T-helper 2 cell (primary cell): ENCODE measurements at regions not wholly inside any gene's neighbourhood (a gene's known extent, or its start where the extent isn't known, plus 50 kb on each side); places are given as distances from the start of the nearest gene placed in this dataset.
"Not testable (repeated sequence)": the region's sequence is repeated elsewhere in the genome, so short reads cannot be mapped to it uniquely, and the experiment has no call there.

Experiments
- DNase-seq, 5 experiments: peaks; one replicate each; pipeline versions ENCODE4 v3.0.0 to v3.0.0-alpha.2; 2012 to 2022

DNA sequence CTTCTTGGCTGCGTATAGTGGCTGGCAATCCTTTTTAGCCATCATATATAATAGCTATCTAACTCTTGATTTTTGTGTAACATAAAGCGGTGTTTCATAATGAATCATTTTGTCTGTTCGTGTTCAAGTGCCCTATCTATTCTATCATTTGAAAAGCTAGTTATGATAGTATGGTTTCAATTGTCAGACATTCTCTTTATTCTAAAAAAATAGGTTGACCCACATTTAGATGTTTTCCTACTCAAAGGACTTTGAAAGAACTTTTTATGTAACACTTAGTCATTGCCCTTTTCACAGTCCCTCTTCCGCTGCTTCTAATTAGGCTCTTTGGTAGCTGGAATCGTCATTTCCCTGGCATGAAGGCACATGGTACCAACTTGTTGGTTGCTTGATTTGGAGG lies 272.2 kb upstream of the B3GALT2 start:
- peak in 2 of 5 experiments; percentile 68 to 81 for DNase-seq

DNA sequence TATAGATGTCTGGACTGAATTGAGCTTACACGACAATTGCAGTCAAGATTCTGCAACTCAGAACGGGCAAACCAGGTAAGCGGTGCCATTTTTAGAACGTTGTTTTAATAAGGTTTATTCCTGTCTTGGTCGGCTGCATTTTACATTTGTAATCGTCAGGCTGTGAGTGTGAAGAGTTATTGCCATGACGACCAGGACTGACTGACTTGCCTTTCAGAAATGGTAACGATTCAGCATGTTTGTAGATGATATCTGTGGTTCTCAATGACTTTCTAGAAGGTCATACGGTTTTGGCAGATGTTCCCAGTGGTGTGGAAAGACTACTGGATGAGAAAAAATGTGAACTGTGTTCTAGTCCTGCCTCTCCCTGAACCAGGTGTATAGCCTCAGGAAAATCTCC lies 271.3 kb upstream of the B3GALT2 start:
- DNase-seq = peak in 2 of 5 experiments; percentile 49 to 71

DNA sequence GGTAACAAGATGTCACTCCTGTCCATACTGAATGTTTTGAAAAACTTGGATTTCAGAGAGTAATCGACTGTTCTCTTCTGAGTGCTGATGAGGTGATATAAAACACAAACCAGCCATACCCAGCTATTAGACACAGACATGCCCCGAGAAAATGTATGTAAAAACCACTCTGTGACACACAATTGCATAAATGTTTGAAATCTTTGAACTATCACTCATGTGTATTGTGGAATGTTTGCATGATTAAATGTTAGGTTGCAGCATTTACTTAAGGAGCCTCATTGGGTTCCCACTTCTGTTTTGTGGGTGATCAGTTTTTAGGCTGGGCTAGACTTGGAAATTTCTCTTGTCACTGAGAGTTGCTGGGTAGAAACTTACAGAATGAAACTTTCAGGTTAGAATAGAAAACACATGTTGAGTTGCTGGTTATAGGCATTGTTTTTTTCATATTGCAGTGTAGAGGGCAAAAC lies 270.4 kb upstream of the B3GALT2 start:
- DNase-seq = no peak

DNA sequence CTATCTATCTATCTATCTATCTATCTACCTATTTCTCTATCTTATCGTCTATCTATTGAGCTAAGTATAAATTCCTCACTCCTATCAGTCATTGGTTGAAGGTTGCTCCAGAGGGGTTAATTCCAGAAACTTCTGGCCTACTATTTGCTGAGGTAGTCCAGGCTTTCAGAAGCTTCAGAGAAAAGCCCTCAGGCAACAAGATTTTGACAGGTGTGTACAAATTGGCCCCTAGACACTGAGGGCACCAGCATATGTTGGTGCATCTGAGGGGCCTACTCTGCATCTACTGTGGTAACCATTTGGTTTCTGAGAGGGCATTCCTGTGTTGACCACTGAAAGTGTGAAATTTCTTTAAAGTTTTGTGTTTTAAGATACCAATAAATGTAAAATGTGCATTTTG lies 265.2 kb upstream of the B3GALT2 start:
- DNase-seq = no peak

DNA sequence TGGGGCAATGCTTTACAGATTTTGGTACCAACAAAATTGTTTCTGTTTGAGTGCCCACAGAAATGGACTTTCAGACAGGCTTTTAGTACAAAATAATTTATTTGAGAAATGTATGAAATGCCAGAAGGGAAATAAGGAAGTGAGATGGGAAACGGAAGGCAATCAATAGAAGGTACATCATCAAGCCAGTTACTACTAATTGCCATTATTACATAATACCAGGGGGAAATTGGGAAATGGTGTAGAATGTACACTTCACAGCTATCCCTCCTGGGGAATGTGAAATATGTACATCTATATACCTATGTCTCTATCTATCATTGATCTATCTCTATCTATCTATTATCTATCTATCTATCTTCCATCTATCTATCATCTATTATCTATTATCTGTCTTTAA lies 264.6 kb upstream of the B3GALT2 start:
- no peak for DNase-seq

DNA sequence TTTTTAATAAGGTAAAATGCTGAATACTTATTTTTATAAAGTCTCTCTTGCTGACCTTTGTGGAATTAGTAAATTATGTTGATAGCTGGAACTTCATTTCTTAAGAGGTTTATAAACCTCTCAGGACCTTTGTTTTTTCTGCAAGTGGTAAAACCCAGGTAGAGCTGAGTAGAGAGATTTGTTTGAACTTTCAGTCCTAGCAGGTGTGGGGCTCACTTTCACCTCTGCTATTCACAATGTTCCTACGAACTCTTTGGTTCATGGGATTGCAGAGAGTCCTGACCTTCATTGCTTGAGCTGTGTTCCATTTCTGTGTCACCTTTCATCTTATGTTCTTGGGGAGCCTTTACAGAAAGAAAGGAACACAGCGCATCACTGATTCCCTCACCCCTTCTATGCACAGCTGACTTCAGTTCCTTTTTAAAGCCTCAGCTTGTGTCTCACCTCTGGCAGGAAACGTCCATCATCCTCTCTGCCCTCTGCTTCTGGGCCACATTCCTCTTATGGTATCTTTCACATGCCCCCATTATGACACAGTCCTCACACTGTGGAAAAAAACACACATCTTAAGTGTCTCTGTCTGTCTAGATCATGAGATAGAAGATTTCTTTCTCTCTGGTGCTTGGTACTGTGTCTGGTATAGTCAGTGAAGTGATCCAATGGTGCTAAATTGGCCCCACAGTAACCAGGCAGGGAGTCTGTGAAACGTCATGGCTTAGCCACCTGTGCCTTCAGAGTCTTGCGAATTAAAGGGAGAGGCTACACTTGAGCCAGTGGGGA lies 262.5 kb upstream of the B3GALT2 start:
- DNase-seq = peak in 2 of 5 experiments; percentile 42 to 69

DNA sequence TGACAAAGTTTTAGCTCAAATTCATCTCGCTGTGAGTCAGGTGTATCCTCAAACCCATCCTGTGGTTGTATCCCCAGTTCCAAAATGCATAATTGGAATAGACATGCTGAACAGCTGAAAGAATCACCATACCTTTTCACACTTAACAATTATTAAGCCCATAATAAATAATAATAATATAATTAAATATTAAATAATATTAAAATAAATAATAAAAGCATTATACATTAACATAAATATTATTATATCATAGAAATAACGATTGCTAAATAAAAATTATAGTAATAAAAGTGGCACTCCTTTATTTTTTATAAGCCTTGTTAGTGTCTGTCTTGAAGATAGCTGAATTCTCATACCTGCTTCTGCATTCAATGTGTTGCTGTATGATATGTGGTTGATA lies 257.5 kb upstream of the B3GALT2 start:
- DNase-seq = no peak

DNA sequence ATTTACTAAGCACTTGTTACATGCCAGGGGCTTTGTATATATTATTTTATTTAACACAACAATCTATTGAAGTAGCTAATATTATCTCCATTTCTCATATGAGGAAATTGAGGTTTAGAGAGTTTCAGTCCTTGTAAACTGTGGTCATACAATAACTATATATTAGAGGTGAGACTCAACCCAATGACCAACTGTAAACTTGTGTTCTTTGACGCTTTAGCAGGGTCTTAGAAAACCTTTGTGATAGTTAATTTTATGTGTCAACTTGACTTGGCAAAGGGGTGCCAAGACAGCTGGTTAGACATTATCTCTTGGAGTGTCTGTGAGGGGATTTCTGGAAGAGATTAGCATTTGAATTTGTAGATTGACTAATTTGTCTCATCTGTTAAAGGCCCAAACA lies 252.4 kb upstream of the B3GALT2 start:
- DNase-seq = no peak

DNA sequence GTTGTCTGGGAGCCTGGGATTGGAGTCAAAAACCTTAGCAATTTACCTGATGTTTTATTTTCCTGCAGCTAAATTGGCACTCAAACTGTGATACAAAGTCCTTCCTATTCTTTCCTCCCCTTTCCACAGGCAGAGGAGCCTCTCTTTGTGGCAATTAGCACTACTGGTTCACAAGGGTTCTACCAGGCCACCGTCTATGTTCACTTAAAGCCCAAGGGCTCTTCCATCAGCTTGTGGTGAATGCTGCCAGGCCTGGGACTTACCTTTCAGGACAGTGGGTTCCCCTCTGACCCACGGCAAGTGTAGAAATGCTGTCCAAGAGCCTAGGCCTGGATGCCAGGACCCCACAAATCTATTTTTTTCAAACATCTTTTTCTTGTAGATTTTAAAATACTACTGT lies 251.9 kb upstream of the B3GALT2 start:
- no peak for DNase-seq

DNA sequence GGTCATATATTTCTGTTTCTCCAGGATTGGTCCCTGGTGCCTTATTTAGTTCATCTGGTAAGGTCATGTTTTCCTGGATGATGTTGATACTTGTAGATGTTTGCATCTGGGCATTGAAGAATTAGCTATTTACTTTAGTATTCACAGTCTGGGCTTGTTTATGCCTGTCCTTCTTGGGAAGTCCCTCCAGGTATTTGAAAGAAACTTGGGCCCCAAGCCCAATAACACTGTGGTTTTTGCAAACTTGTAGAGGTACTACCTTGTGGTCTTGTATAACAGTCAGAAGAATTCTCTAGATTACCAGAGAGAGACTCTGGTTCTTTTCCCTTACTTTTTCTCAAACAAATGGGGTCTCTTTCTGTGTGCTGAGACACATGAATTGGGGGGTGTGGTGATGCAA lies 251.4 kb upstream of the B3GALT2 start:
- peak in 1 of 5 experiments; percentile 60 for DNase-seq

DNA sequence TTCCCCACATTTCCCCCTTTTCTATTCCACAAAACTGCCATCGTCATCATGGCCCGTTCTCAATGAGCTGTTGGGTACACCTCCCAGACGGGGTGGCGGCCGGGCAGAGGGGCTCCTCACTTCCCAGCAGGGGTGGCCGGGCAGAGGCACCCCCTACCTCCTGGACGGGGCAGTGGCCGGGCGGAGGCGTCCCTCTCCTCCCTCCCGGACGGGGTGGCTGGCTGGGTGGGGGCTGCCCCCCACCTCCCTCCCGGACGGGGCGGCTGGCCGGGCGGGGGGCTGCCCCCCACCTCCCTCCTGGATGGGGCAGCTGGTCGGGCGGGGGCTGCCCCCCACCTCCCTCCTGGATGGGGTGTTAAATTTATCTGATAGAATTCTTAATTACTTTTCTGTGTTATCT lies 250.9 kb upstream of the B3GALT2 start:
- DNase-seq = not testable (repeated sequence)

DNA sequence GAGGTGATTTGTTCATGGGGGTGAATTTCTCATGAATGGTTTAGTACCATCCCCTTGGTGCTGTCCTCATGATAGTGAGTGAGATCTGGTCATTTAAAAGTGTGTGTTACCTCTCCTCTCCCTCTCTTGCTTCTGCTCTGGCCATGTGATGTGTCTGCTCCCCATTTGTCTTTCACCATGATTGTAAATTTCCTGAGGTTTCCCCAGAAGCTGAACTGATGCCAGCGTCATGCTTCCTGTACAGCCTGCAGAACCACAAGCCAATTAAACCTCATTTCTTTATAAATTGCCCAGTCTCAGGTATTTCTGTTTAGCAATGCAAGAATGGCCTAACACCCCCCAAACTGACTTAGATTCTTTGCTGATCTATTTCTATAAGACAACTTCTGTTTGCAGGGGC lies 249.4 kb upstream of the B3GALT2 start:
- no peak for DNase-seq

DNA sequence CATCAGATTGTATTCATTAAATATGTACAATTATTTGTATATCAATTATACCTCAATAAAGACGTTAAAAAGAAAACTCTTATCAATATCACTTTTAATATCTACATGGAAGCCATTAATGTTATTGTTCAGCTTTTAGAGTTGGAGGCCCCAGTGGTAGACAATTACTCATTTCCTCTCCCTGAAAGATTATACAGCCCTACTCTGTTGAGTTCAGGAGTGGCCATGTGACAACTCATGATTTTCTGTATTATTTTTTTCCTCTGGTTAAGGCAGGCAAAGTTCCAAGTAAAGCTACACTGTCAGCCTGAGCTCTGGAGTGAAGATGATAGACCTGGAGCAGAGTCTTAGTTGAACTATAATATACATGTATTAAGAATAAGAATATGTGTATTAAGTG lies 247.9 kb upstream of the B3GALT2 start:
- no peak for DNase-seq

DNA sequence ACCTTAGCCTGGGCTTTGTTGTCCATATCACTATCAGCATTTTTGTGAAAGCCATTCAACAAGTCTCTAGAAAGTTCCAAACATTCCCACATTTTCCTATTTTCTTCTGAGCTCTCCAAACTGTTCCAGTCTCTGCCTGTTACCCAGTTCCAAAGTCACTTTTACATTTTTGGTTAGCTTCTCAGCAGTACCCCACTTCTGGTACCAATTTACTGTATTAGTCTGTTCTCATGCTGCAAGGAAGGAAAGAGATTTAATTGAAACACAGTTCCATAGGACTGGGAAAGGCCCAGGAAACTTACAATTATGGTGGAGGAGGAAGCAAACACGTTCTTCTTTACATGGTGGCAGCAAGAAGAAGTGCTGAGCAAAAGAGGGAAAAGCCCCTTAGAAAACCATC lies 247.2 kb upstream of the B3GALT2 start:
- DNase-seq = no peak

DNA sequence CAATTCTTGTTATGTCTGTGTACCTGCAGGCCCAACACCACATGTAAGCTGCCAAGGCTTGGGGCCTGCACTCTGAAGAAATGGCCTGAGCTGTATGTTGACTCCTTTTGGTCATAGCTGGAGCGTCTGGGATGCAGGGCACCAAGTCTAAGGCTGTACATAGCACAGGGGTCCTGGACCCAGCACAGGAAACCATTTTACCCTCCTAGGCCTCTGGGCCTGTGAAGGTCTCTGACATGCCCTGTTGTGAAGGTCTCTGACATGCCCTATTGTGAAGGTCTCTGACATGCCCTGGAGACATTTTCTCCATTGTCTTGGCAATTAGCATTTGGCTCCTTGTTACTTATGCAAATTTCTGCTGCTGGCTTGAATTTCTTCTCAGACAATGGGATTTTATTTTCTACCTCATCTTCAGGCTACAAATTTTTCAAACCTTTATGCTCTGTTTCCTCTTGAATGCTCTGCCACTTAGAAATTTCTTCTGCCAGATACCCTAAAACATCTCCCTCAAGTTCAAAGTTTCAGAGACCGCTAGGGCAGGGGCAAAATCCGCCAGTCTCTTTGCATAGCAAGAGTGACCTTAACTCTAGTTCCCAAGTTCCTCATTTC lies 246.7 kb upstream of the B3GALT2 start:
- no peak for DNase-seq

DNA sequence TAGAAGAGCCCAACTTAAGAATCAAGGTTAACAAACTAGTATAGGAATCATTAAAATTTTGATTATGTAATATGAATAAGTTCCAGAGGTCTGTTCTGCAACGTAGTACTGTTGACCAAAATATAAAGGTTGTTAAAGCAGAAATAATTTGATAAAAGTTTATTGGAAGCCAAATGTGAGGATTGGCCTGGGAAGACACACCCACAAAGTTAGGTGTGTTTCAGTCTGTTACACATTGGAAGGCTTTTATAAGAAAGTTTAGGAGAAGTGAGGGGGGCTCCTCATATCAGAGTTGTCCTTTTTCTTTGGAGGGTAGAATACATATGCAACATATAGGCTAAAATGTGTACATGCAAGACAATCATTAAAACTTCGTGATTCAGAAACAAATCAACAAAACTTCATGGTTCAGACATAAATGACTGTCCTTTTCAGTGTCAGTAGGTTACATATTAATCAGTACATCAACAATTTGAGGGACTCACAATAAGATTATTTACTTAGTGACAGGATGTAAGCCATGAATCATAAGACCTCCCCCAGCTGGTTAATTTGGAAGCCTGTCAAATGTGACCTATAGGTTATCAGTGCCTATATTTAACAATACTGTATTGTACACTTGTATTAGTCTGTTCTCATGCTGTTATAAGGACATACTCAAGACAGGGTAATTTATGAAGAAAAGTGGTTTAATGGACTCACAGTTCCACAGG lies 245.0 kb upstream of the B3GALT2 start:
- DNase-seq = no peak

DNA sequence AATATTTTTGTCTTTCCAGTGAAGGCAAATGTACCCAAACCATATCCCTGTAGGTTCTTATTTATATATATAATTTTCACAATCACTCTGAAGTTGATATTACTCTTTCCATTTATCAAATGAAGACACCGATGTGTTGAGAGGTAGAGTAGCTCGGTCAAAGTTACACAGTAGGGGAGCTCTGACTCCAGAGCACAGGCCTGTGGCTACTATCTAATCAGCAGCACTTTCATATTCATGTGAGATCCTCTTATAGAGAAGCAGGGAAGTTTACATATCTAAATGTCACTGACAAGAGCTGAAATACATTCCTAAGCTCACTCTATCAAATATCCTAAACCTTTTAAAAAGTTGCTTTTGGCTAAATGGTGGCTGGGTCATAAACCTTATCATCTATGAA lies 241.1 kb upstream of the B3GALT2 start:
- no peak for DNase-seq

DNA sequence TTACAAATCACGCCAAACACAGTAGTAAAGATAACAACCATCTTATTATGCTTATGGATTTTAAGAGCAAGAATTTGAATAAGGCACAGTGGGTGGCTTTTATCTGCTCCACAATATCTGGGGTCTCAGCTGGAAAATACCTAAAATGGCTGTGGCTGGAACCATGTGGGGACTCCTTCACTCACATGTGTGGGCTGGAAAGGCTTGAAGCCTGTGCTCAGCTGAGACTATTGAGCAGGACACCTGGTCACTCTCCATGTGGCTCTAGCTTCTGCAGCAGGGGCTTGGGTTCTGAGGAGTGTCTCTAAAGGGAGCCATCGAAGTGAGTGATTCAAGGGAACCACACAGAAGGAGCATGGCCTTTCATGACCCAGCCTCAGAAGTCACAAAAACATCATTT lies 239.6 kb upstream of the B3GALT2 start:
- no peak for DNase-seq

DNA sequence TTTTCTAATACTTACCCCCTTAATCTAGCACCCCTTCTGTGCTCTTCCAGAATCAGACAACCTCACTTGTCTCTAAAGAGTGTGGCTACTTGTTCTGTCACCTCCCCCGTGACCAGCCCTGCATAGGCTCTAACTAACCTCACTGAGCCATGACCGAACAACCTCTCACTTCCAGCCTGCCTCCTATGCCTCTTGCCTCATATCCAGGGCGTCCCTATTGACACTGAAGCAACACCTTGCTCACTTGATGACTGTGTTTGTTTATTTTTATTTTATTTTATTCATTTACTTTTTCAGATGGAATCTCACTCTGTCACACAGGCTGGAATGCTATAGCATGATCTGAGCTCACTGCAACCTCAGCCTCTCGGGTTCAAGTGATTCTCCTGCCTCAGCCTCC lies 235.1 kb upstream of the B3GALT2 start:
- DNase-seq = no peak

DNA sequence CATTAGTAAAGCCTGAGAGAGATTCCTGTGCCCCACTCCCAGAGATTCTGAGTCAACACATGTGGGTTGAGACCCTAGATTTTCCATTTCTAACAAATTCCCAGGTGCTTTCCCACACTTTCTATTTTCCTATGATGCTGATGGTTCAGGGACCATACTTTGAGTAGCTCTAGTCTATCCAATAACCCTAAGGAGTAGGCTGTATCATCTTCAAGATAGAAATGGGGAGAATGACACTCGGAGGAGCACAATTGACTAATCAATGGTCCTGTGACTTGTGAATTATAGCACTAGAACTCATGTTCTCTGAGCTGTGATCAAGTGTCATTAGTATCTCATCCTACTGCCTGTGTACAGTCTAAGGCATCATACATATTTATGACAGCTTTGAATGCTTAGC lies 232.9 kb upstream of the B3GALT2 start:
- no peak for DNase-seq

DNA sequence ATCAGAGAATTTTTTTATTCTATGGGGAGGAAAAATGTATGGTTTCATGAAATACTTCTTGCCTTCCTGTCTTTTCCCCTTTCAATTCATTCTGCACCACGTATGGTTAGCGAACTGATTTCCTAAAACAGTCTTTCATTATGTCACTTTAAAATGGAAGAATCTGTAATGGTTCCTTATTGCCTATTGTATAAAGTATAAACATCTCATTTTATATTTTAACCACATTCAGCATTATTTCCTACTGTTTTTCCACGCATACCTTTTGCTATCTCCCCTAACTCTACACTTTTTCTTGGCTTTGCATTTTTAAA lies 232.3 kb upstream of the B3GALT2 start:
- no peak for DNase-seq

DNA sequence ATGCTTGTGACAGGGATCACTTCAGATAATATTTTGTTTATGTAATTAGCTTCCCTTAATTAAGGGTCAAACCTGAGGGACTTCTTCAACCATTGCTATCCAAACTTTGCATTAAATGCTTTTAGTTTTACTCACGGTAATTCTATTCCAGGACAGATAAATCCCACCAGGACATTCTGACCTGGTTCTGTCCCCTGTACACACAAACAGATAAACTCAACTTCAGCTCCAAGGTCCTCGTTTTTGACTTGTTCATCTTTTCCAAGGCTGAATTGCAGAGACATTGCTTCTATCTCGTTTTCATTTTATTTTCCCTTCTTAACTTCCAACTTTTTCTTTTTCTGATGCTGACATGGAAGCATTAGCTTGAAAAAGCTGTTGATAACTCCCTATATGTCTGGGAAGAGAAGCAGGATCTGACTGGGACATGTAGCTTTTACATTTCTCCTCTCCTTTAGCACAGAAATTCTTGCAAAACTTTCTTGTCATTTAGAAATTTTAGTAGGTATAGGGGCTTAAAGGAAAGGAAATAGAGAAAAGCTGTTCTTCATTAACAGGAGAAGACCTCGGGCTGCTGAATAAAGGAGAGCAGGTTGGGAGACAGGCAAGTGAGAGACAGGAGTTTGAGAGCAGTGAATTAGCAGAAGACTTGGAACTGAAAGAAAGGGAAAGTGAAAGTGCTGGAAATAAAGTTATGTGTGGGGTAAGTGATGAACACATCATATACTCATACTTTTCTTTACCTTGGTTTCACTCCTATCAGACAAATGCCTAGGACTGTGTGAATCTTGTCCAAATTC lies 231.7 kb upstream of the B3GALT2 start:
- DNase-seq = peak in 2 of 5 experiments; percentile 44 to 74

DNA sequence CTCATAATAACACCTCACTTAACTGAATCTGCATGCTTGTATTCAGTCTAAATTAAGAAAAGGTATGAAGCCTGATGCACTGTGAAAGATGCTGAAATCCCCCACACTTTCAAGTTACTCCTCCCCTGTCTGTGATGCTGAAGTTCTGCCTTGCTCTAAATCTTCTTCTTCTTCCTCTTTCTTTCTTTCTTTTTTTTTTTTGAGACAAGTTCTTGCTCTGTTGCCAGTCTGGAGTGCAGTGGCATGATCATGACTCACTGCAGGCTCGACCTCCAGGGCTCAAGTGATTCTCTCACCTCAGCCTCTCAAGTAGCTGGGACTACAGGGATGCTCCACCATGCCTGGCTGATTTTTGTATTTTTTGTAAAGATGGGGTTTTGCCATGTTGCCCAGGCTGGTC lies 231.0 kb upstream of the B3GALT2 start:
- peak in 1 of 5 experiments; percentile 30 for DNase-seq
